Activated CD4-positive, alpha-beta memory T cell treated with anti-CD3 and anti-CD28 coated beads for 36 hours (primary cell): ENCODE measurements at regions not wholly inside any gene's neighbourhood (a gene's known extent, or its start where the extent isn't known, plus 50 kb on each side); places are given as distances from the start of the nearest gene placed in this dataset.
"Not testable (repeated sequence)": the region's sequence is repeated elsewhere in the genome, so short reads cannot be mapped to it uniquely, and the experiment has no call there.

Experiments
- CTCF ChIA-PET: fragments of 350-600 bp; sonication (Branson Sonifier 250); formaldehyde crosslinking; loops from one replicate; lab custom pipeline; 2021; ENCODE audit warnings: antibody characterized with exemption, inconsistent platforms; lab: Charles Lee
- POLR2A ChIA-PET: fragments of 350-600 bp; sonication (Branson Sonifier 250); formaldehyde crosslinking; loops from one replicate; lab custom pipeline; 2021; ENCODE audit warnings: antibody characterized with exemption; lab: Charles Lee
- DNase-seq: peaks from one replicate; pipeline ENCODE4 v3.0.0-alpha.2; 2020
- H3K27ac Mint-ChIP-seq: one replicate; pipeline ENCODE4 v1.8.0; 2021; ENCODE audit warnings: mixed read lengths
- H3K27me3 Mint-ChIP-seq: one replicate; pipeline ENCODE4 v1.8.0; 2021; ENCODE audit warnings: mixed read lengths
- H3K36me3 Mint-ChIP-seq: one replicate; pipeline ENCODE4 v1.8.0; 2021; ENCODE audit warnings: mixed read lengths
- H3K4me1 Mint-ChIP-seq: one replicate; pipeline ENCODE4 v1.8.0; 2021; ENCODE audit warnings: low read depth, mixed read lengths
- H3K4me3 Mint-ChIP-seq: one replicate; pipeline ENCODE4 v1.8.0; 2021; ENCODE audit warnings: mild to moderate bottlenecking, mixed read lengths
- H3K9me3 Mint-ChIP-seq: one replicate; pipeline ENCODE4 v1.8.0; 2021; ENCODE audit warnings: mixed read lengths
- intact Hi-C: fragments of 100-400 bp; cut with micrococcal nuclease; formaldehyde crosslinking; loops from one replicate; pipeline ENCODE4 v1.15.1; 2023

- Mint-ChIP-seq H3K9me3 (no peaks in the 10 kb centered on the region), H3K27me3 (no peaks in the 10 kb centered on the region), H3K4me3 (no peak overlapping the region), H3K36me3 (no peaks in the 10 kb centered on the region), H3K4me1 (no peaks in the 10 kb centered on the region), H3K27ac (no peak overlapping the region)
- DNase-seq = no peak
- intact Hi-C loops = no loop called here
- ChIA-PET CTCF (interaction anchor here (0.7 to 1.7 kb wide), 3 partner anchors 41 to 141 kb away, joined by 3 to 5 read pairs (median 4); no protein-coding TSS in a partner anchor), POLR2A (no interaction called here)
Measured at GRCh38 chr1:157364612-157365011, 187.7 kb downstream of the FCRL5 start.

- H3K4me1 Mint-ChIP-seq = no peaks in the 10 kb centered on the region
- H3K36me3 Mint-ChIP-seq = no peaks in the 10 kb centered on the region
- intact Hi-C loops = no loop called here
- no peak overlapping the region for H3K27ac Mint-ChIP-seq
- H3K9me3 Mint-ChIP-seq = no peaks in the 10 kb centered on the region
- DNase-seq = no peak
- CTCF ChIA-PET = interaction anchor here (0.8 to 1.7 kb wide), 4 partner anchors 21 to 142 kb away, joined by 3 to 5 read pairs (median 4); no protein-coding TSS in a partner anchor
- POLR2A ChIA-PET = no interaction called here
- no peaks in the 10 kb centered on the region for H3K27me3 Mint-ChIP-seq
- no peak overlapping the region for H3K4me3 Mint-ChIP-seq
Measured at GRCh38 chr1:157363660-157364140, 188.6 kb downstream of the FCRL5 start.

- CTCF ChIA-PET = interaction anchor here (1.5 to 3.2 kb wide), 2 partner anchors 9 to 270 kb away, joined by 3 to 8 read pairs; no protein-coding TSS in a partner anchor
- POLR2A ChIA-PET = no interaction called here
- intact Hi-C loops = no loop called here
- Mint-ChIP-seq H3K27me3 (no peaks in the 10 kb centered on the region), H3K9me3 (no peaks in the 10 kb centered on the region), H3K36me3 (no peaks in the 10 kb centered on the region), H3K4me3 (no peak overlapping the region), H3K4me1 (no peaks in the 10 kb centered on the region), H3K27ac (no peak overlapping the region)
- DNase-seq = no peak
Measured at GRCh38 chr1:157360023-157360390, 192.3 kb downstream of the FCRL5 start.

GRCh38 chr1:157359314-157360022 lies 192.8 kb downstream of the FCRL5 start:
- ChIA-PET POLR2A (no interaction called here), CTCF (interaction anchor here (1.5 to 3.2 kb wide), 2 partner anchors 10 to 269 kb away, joined by 3 to 8 read pairs; no protein-coding TSS in a partner anchor)
- Mint-ChIP-seq H3K9me3 (no peaks in the 10 kb centered on the region), H3K4me3 (no peak overlapping the region), H3K27ac (no peak overlapping the region), H3K27me3 (no peaks in the 10 kb centered on the region), H3K36me3 (no peaks in the 10 kb centered on the region), H3K4me1 (no peaks in the 10 kb centered on the region)
- intact Hi-C loops = no loop called here
- DNase-seq = no peak

GRCh38 chr1:157357111-157357510 lies 195.2 kb downstream of the FCRL5 start:
- no peak for DNase-seq
- ChIA-PET POLR2A (no interaction called here), CTCF (interaction anchor here (0.9 to 3.2 kb wide), 2 partner anchors 12 to 127 kb away, joined by 3 to 8 read pairs; no protein-coding TSS in a partner anchor)
- Mint-ChIP-seq H3K27ac (no peak overlapping the region), H3K4me3 (no peak overlapping the region), H3K36me3 (no peaks in the 10 kb centered on the region), H3K9me3 (no peaks in the 10 kb centered on the region), H3K4me1 (no peaks in the 10 kb centered on the region), H3K27me3 (no peaks in the 10 kb centered on the region)
- intact Hi-C loops = no loop called here

- Mint-ChIP-seq H3K4me3 (no peak overlapping the region), H3K27me3 (no peaks in the 10 kb centered on the region), H3K9me3 (no peaks in the 10 kb centered on the region), H3K27ac (no peak overlapping the region), H3K36me3 (no peaks in the 10 kb centered on the region), H3K4me1 (no peaks in the 10 kb centered on the region)
- no peak for DNase-seq
- ChIA-PET POLR2A (no interaction called here), CTCF (interaction anchor here (0.9 kb wide), 1 partner anchor 127 kb away, joined by 3 read pairs; no protein-coding TSS in a partner anchor)
- intact Hi-C loops = no loop called here
Measured at GRCh38 chr1:157356601-157357000, 195.7 kb downstream of the FCRL5 start.

GRCh38 chr1:157353546-157353945 lies 198.8 kb downstream of the FCRL5 start:
- ChIA-PET CTCF (no interaction called here), POLR2A (no interaction called here)
- no peak overlapping the region for H3K27ac Mint-ChIP-seq
- no peaks in the 10 kb centered on the region for H3K36me3 Mint-ChIP-seq
- no peak for DNase-seq
- H3K9me3 Mint-ChIP-seq = no peaks in the 10 kb centered on the region
- no peaks in the 10 kb centered on the region for H3K4me1 Mint-ChIP-seq
- H3K4me3 Mint-ChIP-seq = no peak overlapping the region
- intact Hi-C loops = no loop called here
- peaks cover 11% of the 10 kb centered on the region for H3K27me3 Mint-ChIP-seq

- Mint-ChIP-seq H3K27ac (no peak overlapping the region), H3K36me3 (no peaks in the 10 kb centered on the region), H3K27me3 (peaks cover 12% of the 10 kb centered on the region), H3K9me3 (no peaks in the 10 kb centered on the region), H3K4me3 (no peak overlapping the region), H3K4me1 (no peaks in the 10 kb centered on the region)
- intact Hi-C loops = no loop called here
- CTCF ChIA-PET = no interaction called here
- DNase-seq = no peak
- POLR2A ChIA-PET = no interaction called here
Measured at GRCh38 chr1:157352817-157353408, 199.4 kb downstream of the FCRL5 start.

GRCh38 chr1:157352216-157352615 lies 200.1 kb downstream of the FCRL5 start:
- ChIA-PET CTCF (no interaction called here), POLR2A (no interaction called here)
- no peak overlapping the region for H3K4me3 Mint-ChIP-seq
- DNase-seq = no peak
- intact Hi-C loops = no loop called here
- H3K9me3 Mint-ChIP-seq = no peaks in the 10 kb centered on the region
- peaks cover 13% of the 10 kb centered on the region for H3K27me3 Mint-ChIP-seq
- no peaks in the 10 kb centered on the region for H3K36me3 Mint-ChIP-seq
- no peaks in the 10 kb centered on the region for H3K4me1 Mint-ChIP-seq
- H3K27ac Mint-ChIP-seq = no peak overlapping the region

- H3K27ac Mint-ChIP-seq, H3K36me3 Mint-ChIP-seq, H3K9me3 Mint-ChIP-seq, DNase-seq, POLR2A ChIA-PET, intact Hi-C loops, H3K4me3 Mint-ChIP-seq, CTCF ChIA-PET, H3K4me1 Mint-ChIP-seq: not testable (repeated sequence)
- H3K27me3 Mint-ChIP-seq = peaks cover 14% of the 10 kb centered on the region
Measured at GRCh38 chr1:157351800-157352199, 200.5 kb downstream of the FCRL5 start.

GRCh38 chr1:157348538-157349480 lies 203.5 kb downstream of the FCRL5 start:
- Mint-ChIP-seq H3K4me1 (no peaks in the 10 kb centered on the region), H3K9me3 (no peaks in the 10 kb centered on the region), H3K27me3 (peaks cover 19% of the 10 kb centered on the region), H3K36me3 (no peaks in the 10 kb centered on the region), H3K27ac (no peak overlapping the region), H3K4me3 (no peak overlapping the region)
- ChIA-PET POLR2A (no interaction called here), CTCF (no interaction called here)
- DNase-seq = no peak
- intact Hi-C loops = no loop called here

- ChIA-PET CTCF (no interaction called here), POLR2A (no interaction called here)
- Mint-ChIP-seq H3K27ac (no peak overlapping the region), H3K27me3 (peaks cover 19% of the 10 kb centered on the region), H3K36me3 (no peaks in the 10 kb centered on the region), H3K4me1 (no peaks in the 10 kb centered on the region), H3K9me3 (no peaks in the 10 kb centered on the region), H3K4me3 (no peak overlapping the region)
- DNase-seq = no peak
- intact Hi-C loops = no loop called here
Measured at GRCh38 chr1:157347506-157347905, 204.8 kb downstream of the FCRL5 start.
